LNCaP clone FGC (cell line): ENCODE measurements at regions not wholly inside any gene's neighbourhood (a gene's known extent, or its start where the extent isn't known, plus 50 kb on each side); places are given as distances from the start of the nearest gene placed in this dataset.

Experiments
- DNase-seq: peaks from one replicate; pipeline ENCODE4 v3.0.0-alpha.2; 2011; ENCODE audit warnings: low read depth
- H3K4me3 ChIP-seq: 2 replicates; pipeline ENCODE4 v1.5.1; 2011; ENCODE audit warnings: mild to moderate bottlenecking, low read depth, low read length, control low read depth
- TF ChIP-seq, protein P1 (sequence below): IDR thresholded peaks from 2 replicates; pipeline ENCODE4 v1.5.1; 2012; ENCODE audit warnings: mild to moderate bottlenecking; ENCODE audit not compliant: control insufficient read depth, insufficient read depth; ENCODE audit errors: extremely low read depth

DNA sequence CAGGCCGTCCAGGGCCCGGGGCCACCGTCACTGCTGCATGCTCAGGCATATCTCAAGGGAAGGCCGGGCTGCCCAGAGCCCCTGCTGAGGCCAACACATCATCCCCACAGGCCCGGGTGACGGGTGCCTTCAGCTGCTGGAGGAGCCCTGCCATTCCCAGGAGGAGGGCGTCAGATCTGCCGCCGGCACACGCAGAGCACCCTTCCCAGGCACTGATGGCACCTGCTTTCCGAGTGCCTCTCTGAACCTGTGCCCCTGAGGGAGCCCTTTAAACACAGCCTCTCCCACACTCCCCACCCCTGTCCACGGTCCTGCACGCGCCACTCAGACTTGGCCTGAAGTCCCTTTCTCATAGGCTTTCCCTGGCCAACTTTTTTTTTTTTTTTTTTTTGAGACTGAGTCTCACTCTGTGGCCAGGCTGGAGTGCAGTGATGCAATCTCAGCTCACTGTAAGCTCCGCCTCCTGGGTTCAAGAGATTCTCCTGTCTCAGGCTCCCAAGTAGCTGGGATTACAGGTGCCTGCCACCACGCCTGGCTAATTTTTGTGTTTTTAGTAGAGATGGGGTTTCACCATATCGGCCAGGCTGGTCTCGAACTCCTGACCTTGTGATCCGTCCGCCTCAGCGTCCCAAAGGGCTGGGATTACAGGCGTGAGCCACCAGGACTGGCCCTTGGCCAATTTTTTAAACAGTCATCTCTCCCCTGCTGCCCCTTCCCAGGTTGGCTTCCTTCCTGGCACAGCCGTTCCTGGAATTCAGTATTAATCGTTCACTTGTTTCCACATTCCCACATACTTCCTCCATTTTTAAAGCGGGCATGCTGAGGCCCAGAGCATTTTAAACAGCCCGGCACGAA, 211.7 kb downstream of the NDUFA10 start:
- no peak overlapping the region for H3K4me3 ChIP-seq
- TF ChIP-seq, protein P1, sequence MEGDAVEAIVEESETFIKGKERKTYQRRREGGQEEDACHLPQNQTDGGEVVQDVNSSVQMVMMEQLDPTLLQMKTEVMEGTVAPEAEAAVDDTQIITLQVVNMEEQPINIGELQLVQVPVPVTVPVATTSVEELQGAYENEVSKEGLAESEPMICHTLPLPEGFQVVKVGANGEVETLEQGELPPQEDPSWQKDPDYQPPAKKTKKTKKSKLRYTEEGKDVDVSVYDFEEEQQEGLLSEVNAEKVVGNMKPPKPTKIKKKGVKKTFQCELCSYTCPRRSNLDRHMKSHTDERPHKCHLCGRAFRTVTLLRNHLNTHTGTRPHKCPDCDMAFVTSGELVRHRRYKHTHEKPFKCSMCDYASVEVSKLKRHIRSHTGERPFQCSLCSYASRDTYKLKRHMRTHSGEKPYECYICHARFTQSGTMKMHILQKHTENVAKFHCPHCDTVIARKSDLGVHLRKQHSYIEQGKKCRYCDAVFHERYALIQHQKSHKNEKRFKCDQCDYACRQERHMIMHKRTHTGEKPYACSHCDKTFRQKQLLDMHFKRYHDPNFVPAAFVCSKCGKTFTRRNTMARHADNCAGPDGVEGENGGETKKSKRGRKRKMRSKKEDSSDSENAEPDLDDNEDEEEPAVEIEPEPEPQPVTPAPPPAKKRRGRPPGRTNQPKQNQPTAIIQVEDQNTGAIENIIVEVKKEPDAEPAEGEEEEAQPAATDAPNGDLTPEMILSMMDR: no peak
- no peak for DNase-seq

DNA sequence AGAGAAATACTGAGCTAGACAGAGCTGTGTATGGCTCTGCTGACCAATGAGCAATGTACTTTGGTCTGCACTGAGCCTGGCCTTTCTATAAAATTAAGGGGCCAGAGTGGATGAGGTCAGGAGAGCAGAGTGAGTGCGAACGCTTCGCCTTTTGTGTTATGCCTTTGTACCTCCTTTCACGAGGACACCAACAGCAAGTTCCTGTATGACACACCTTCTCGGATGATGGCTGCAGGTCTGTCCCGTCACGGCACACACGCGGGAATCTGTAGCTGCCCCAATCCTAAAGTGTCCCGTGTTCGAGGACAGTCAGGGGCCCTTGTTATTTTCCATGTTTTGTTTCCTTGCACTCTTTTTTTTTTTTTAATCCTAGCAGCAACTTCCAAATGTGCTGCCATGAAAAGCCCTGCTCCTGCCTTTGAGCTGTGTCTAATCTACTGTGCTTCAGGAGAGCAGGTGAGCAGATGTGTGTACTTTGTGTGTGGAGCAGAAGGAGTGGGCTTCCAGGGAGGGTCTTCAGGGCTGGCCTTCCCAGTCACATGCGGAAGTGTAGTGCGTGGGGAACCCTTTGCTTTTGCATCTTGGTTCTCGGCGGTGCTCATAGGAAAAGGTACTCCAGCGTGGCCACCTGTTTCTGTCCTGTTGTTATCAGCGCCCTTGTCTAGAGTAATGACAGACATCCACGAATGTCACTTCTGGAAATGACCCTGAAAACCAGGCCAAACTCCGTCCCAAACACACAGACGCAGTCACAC, 213.2 kb downstream of the NDUFA10 start:
- TF ChIP-seq, protein P1: no peak
- no peak for DNase-seq
- H3K4me3 ChIP-seq: no peak overlapping the region

DNA sequence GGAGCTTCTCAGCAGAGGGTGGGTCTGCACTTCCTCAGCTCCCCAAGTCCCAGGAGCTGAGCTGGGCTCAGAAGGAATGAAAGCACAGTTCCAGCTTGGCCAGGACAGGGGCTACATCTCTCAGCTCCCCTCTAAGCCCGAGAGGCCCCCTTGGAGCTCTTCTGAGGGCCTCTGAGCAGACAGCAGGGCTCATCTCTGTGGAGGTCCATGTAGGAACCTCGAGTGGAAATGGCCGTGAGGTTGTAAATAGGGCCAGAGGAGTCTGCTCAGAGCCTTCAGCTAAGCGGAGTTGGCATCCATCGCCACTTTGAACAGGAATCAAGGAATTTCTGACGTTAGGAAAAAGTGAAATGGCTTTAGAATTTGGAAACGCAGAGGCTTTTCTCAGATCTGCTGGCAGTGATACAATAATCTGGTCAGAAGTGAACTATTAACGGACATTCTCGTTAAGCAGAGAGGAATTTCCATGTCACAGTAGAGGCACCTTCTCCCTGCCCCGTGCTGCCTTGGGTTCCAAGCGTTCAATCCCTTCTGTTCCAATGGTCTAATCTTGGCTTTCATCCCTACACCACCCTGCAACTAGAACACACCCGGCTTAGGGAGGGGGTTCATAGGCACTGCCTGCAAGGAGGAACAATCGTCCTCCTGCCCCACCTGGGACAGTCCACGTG, 213.9 kb downstream of the NDUFA10 start:
- no peak overlapping the region for H3K4me3 ChIP-seq
- TF ChIP-seq, protein P1: no peak
- no peak for DNase-seq

DNA sequence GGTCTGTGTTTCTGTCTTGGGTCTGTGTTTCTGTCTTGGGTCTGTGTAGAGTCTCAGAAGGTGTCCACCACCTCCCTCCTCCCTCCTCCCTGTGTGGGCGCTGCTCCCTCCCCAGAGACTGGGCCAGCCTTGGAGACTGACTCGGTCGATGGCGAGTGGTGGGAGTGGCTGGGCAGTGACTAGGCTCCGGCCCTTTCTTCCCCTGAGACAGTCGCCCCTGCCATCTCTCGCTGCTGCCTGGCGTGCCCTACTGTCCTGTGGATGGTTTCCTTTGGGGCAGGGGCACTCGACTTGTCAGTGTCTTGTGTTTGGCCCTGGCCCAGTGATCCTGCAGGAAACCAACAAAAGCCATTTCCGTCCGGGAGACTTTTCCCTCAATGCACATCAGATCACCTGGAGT, 215.8 kb downstream of the NDUFA10 start:
- DNase-seq: no peak
- TF ChIP-seq, protein P1: no peak
- H3K4me3 ChIP-seq: no peak overlapping the region

DNA sequence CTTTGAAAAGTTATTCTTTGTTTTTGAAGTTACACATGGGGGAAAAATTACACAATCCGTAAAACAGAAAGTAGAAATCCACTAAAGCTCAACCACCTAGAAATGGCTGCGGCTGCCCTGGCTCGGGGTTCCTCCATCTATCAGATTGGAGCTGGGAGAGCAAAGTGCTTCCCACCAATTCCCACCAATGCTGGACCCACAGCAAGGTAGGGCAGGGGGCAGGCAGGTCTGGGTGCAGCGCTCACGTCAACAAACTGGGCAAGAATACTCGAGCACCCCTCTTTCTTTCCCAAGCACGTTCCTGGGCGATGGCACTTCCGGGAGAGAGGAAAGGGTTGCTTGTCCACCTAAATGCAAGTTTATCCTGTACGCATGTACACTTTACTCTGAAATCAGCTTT, 217.6 kb downstream of the NDUFA10 start:
- H3K4me3 ChIP-seq: no peak overlapping the region
- TF ChIP-seq, protein P1: no peak
- DNase-seq: no peak

DNA sequence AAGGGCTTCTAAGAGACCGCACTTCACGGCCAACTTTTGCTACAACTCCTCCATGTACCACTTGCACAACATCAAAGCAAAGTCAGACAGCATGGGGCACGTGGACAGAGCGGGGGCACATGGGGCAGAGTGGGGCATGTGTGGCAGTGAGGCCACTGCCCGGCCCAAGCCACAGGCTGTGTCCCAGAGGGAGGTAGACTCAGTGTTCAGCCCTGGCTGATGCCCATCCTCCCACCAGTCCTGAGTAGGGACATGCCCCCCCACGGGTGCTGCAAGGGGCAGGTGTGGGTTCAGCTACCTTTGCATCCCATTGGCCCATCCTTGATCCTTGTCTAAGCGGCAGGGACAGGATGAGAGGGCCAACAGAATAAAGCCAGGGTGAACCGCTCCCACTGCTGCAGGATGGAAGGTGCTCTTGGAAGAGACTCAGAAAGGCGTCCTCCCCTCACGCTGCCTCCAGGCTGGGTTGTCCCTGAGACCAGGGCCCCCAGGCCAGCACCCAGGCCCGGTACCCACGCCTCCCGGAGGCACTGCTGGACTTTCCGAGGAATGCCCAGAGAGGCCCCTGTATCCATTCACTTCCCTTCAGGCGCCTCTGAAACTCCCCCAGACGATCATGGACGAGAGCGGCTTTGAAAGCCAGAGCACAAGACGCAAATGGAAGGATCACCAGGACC, 218.2 kb downstream of the NDUFA10 start:
- no peak overlapping the region for H3K4me3 ChIP-seq
- DNase-seq: no peak
- TF ChIP-seq, protein P1: no peak
